Ishikawa (cell line): ENCODE measurements at regions not wholly inside any gene's neighbourhood (a gene's known extent, or its start where the extent isn't known, plus 50 kb on each side); places are given as distances from the start of the nearest gene placed in this dataset.

Experiments
- CEBPB ChIP-seq: IDR thresholded peaks from 2 replicates; pipeline ENCODE4 v1.6.1; 2012
- CREB1 ChIP-seq: IDR thresholded peaks from 2 replicates; pipeline ENCODE4 v1.6.1; 2012; ENCODE audit warnings: low read depth
- EGR1 ChIP-seq: IDR thresholded peaks from 2 replicates; pipeline ENCODE4 v1.6.1; 2012
- EP300 ChIP-seq: IDR thresholded peaks from 2 replicates; pipeline ENCODE4 v1.6.1; 2012; ENCODE audit warnings: borderline replicate concordance
- FOXM1 ChIP-seq: IDR thresholded peaks from 2 replicates; pipeline ENCODE4 v1.6.1; 2012; ENCODE audit warnings: low read depth, borderline replicate concordance
- MAX ChIP-seq: IDR thresholded peaks from 2 replicates; pipeline ENCODE4 v1.6.1; 2012
- NFIC ChIP-seq: IDR thresholded peaks from 2 replicates; pipeline ENCODE4 v1.6.1; 2012
- RAD21 ChIP-seq: IDR thresholded peaks from 2 replicates; pipeline ENCODE4 v1.6.1; 2012; ENCODE audit warnings: low read depth
- REST ChIP-seq: IDR thresholded peaks from 2 replicates; pipeline ENCODE4 v1.6.1; 2012; ENCODE audit warnings: low read depth, mild to moderate bottlenecking
- TAF1 ChIP-seq: IDR thresholded peaks from 2 replicates; pipeline ENCODE4 v1.6.1; 2012; ENCODE audit warnings: low read depth, mild to moderate bottlenecking
- TCF12 ChIP-seq: IDR thresholded peaks from 2 replicates; pipeline ENCODE4 v1.6.1; 2012; ENCODE audit warnings: low read depth
- TEAD4 ChIP-seq: IDR thresholded peaks from 2 replicates; pipeline ENCODE4 v1.6.1; 2012
- USF1 ChIP-seq: IDR thresholded peaks from 2 replicates; pipeline ENCODE4 v1.6.1; 2012
- YY1 ChIP-seq: IDR thresholded peaks from 2 replicates; pipeline ENCODE4 v1.6.1; 2012; ENCODE audit warnings: low read depth
- ZBTB7A ChIP-seq: IDR thresholded peaks from 2 replicates; pipeline ENCODE4 v1.6.1; 2012; ENCODE audit warnings: low read depth

GRCh38 chr4:23685471-23685870, 204.4 kb downstream of the PPARGC1A start:
- TF ChIP-seq YY1 (no peak), CEBPB (no peak), EP300 (no peak), RAD21 (no peak), TAF1 (no peak), TCF12 (no peak), NFIC (no peak), TEAD4 (no peak), MAX (no peak), USF1 (no peak), FOXM1 (no peak), CREB1 (no peak), REST (no peak), ZBTB7A (no peak)

GRCh38 chr4:23680671-23681518, 209.0 kb downstream of the PPARGC1A start:
- TF ChIP-seq CREB1 = no peak
- peak; percentile 37 for TF ChIP-seq RAD21

- TF ChIP-seq EGR1 (no peak), CEBPB (no peak), USF1 (no peak), TAF1 (no peak), EP300 (no peak), MAX (no peak), CREB1 (no peak)
Observed at GRCh38 chr4:23674694-23675093, 215.2 kb downstream of the PPARGC1A start.

- TF ChIP-seq EGR1 = no peak
- TF ChIP-seq TEAD4 = no peak
- no peak for TF ChIP-seq FOXM1
- TF ChIP-seq TCF12 = no peak
- TF ChIP-seq MAX = no peak
- TF ChIP-seq EP300 = no peak
- TF ChIP-seq USF1 = no peak
- no peak for TF ChIP-seq NFIC
- no peak for TF ChIP-seq TAF1
- no peak for TF ChIP-seq CREB1
- TF ChIP-seq RAD21 = no peak
- no peak for TF ChIP-seq CEBPB
- no peak for TF ChIP-seq REST
Observed at GRCh38 chr4:23667659-23668058, 222.2 kb downstream of the PPARGC1A start.

- TF ChIP-seq RAD21 (peak; percentile 27; the same call in 1 of the 2 replicates), CEBPB (no peak)
Observed at GRCh38 chr4:23660865-23661264, 229.0 kb downstream of the PPARGC1A start.

GRCh38 chr4:23654791-23655190, 235.1 kb downstream of the PPARGC1A start:
- TF ChIP-seq TCF12 (no peak), REST (no peak), EP300 (no peak), YY1 (no peak), RAD21 (no peak), ZBTB7A (no peak), FOXM1 (no peak)
